IPS-18c (cell line): ENCODE measurements at regions not wholly inside any gene's neighbourhood (a gene's known extent, or its start where the extent isn't known, plus 50 kb on each side); places are given as distances from the start of the nearest gene placed in this dataset.

ENCODE experiments used
- H3K4me3 ChIP-seq: 2 replicates; pipeline ENCODE4 v1.7.0; 2013; ENCODE audit warnings: low read depth, mild to moderate bottlenecking, low read length, moderate library complexity; ENCODE audit not compliant: insufficient read depth
- H3K9me3 ChIP-seq: one replicate; pipeline ENCODE4 v1.6.1; 2013; ENCODE audit warnings: mild to moderate bottlenecking, low read length, moderate library complexity; ENCODE audit not compliant: control insufficient read depth, insufficient read depth

DNA sequence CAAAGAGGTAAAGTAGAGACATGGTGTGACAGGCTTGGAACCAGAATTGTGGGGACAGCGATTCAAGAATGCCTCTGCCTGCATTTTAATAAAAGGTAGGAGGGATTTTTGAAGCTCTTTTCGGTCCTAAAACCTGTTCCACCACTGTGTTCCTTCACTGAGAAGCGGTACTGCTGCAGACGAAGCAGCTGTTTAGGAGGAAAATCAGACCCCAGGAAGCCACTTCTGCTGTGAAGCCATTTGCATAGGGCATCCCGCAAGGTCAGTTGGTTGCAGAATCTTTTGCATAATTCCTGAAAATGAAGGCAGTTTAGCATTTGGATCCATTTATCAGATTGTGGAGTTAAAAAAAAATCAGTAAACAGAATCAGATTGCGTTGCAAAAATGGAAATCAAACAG is 183.3 kb upstream of the PRKCQ start:
- no peaks in the 10 kb centered on the region for H3K9me3 ChIP-seq

DNA sequence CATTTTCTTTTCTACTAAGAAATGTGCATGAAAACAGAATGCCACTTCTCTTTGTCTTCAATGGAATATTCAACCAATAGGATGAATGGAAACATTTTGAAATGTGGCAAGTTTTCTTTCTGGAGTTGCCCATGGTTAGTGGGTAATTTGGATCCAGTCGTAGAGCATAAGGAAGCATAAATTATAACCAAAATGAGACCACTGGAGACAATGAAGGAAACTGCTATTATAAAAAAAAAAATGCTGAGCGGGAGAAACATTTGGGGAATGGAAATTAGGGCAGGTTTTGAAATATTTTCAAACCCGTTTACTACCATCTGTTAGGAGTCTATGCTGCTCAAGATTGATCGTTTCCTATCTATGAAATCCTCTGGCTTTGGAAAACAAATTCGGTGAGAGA is 182.9 kb upstream of the PRKCQ start:
- no peak overlapping the region for H3K4me3 ChIP-seq

More for the DNA sequence above, 183.3 kb upstream of the PRKCQ start:
- H3K4me3 ChIP-seq: no peak overlapping the region

DNA sequence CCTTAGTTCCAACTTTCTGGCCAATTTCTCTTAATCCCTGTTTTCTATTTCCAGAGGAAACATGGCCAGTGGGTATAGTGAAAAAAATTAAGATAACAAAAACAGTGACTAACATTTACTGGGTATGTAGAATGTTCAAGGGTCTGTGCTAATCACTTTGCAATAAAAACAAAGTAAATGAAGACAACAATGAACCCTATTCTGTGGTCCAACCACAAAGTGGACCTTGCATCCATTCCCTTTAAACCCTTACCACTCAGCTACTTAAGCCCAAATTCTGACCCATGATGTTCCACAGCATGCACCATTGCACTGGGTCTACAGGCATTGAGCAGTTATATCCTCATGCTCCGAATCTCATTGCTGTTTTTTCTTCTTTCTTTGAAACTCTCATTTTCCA is 179.9 kb upstream of the PRKCQ start:
- Histone ChIP-seq H3K4me3 (no peak overlapping the region), H3K9me3 (no peaks in the 10 kb centered on the region)

More for the DNA sequence above, 182.9 kb upstream of the PRKCQ start:
- no peaks in the 10 kb centered on the region for H3K9me3 ChIP-seq

- H3K4me3 ChIP-seq: no peak overlapping the region
- H3K9me3 ChIP-seq: peaks cover 2% of the 10 kb centered on the region
These were observed 177.1 kb upstream of the PRKCQ start for GRCh38 chr10:6757158-6757557.

GRCh38 chr10:6756716-6757115 is 176.6 kb upstream of the PRKCQ start:
- Histone ChIP-seq H3K4me3 (no peak overlapping the region), H3K9me3 (peaks cover 2% of the 10 kb centered on the region)

DNA sequence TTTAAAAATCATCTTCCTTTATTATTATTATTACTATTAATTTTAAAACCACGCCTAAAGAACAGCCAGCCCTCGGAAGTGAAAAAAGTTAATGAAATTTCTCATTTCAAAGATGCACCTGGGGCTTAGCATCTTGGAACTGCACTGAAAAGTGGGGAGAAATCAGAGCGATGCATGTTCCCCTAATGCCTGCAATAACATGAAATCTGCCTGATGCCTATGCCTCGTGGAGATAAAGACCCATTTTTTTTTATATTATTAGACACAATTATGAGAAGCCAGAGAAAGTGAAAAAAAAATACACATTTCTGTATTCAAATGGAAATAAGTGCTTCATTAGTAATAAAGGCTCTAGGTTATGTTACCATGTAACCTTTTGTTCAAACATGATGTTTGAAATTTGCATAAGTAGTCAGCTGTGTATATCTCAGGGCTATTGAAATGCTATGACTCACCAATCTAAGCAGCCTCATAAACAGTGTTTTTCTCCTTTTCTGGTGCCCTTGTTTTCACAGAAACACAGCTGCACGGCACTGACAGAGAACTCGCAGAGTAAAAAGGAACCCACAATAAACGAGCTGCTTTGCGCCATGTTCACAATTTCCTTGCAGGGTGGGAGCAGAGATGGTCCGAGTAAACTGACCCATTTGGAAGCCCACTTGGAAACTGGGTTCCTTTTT is 175.8 kb upstream of the PRKCQ start:
- H3K4me3 ChIP-seq: no peak overlapping the region
- peaks cover 2% of the 10 kb centered on the region for H3K9me3 ChIP-seq

DNA sequence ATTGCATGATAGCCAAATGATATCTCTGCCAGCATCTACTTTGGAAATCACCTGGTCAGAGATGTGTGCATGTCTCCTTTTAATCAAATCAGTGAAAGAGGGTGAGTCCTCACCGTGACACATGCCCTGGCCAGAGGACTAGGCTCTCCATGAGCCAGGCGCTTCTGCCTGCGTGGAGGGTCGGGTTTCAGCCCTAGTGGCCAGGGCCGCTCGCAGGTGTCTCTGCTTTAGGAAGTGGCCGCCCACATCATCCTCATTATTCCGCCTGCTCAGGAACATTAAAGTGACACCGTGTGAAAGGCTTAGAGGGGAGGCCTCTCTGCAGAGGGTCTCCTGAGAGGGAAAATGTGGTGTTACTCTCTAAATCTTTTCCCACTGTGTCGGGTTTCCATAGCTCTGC is 173.6 kb upstream of the PRKCQ start:
- Histone ChIP-seq H3K9me3 (peaks cover 2% of the 10 kb centered on the region), H3K4me3 (no peak overlapping the region)

DNA sequence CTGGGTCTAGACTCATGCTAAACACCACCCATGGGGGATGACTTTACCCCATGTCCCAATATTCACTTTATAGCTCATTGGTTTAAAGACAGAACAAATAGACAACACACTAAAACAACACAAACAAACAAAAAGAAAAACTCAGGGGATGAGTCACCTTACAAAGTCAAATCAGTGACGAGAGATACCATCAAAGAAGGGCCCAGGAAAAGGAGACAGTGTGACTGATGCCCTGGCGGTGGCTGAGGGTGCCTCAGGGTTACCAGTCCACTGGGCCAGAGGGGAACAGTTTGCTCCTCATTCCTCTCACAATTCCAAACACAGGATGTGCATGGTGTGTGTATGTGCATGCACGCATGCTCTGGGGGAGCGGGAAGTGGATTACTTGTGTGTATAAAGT is 171.3 kb upstream of the PRKCQ start:
- H3K4me3 ChIP-seq: no peak overlapping the region
- peaks cover 2% of the 10 kb centered on the region for H3K9me3 ChIP-seq

DNA sequence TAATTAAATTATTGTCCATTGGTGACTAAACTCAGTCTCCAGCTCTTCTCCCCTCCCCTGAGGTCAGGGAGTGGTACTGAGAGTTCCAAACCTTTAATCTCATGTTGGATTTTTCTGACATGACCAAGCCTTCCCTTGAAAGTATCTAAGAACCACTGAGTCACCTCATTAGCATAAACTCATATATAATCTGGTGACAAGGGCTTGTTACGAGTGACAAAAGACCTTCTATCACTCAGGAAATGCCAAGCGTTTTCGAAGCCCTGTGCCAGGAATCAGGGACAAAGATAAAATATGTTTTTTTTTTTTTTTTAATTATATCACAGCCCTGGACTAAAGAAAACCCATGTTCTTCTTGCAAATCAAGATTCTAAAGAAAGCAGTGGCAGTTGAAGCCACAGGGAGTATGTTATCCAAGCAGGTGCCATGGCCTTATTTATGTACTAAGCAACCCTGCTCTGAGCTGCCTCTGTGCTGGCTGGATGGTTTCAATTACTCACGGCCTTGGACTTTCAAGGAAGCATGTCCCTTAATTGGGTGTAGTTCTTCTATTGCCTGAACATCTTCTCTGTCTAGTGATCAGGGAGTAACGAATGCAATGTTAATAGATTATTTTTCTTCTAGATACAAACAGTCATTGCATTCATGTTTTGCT is 169.0 kb upstream of the PRKCQ start:
- no peak overlapping the region for H3K4me3 ChIP-seq

DNA sequence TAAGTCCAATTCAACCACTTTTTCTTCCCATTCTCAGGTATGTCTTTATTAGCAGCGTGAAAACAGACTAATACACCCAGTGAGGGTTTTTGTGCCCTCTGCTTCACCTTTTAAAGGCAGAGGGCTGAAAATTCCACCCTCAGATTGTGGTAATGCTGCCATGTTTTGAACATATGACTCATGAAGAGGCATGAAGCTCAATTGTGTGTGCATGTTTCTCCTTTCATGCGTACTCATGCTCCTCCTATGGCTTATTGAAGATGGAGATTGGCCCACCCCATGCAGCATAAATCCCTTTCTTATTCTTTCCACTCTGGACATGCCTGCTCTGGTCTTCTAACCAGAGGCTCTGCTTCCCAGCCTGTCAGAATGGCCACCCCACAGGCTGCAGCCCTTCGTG is 168.0 kb upstream of the PRKCQ start:
- Histone ChIP-seq H3K9me3 (peaks cover 2% of the 10 kb centered on the region), H3K4me3 (no peak overlapping the region)

More for the DNA sequence above, 169.0 kb upstream of the PRKCQ start:
- peaks cover 2% of the 10 kb centered on the region for H3K9me3 ChIP-seq

- Histone ChIP-seq H3K9me3 (no peaks in the 10 kb centered on the region), H3K4me3 (no peak overlapping the region)
These were observed 166.7 kb upstream of the PRKCQ start for GRCh38 chr10:6746782-6747181.

GRCh38 chr10:6743291-6743849 is 163.3 kb upstream of the PRKCQ start:
- Histone ChIP-seq H3K9me3 (no peaks in the 10 kb centered on the region), H3K4me3 (no peak overlapping the region)

DNA sequence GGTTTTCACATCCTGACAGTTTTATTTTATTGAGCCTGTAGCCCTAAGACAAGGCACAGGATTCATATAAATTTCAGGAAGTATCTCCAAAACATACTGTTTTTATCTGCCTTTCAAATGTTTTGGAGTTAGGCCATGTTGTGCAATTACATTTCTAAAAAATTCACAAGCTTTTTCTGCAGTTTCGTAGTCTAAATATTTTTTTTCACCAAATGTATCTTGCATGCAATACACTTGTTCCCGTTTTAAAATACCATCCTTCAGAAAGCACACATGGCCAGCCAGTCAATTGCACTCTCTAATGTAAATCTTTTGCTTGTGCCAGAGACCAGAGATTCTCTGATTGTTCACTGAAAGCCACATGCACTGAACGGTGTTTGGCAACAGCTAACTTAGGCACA is 161.5 kb upstream of the PRKCQ start:
- no peak overlapping the region for H3K4me3 ChIP-seq
- H3K9me3 ChIP-seq: no peaks in the 10 kb centered on the region

- peaks cover 2% of the 10 kb centered on the region for H3K9me3 ChIP-seq
- H3K4me3 ChIP-seq: no peak overlapping the region
These were observed 159.6 kb upstream of the PRKCQ start for GRCh38 chr10:6739530-6740174.

- Histone ChIP-seq H3K9me3 (peaks cover 2% of the 10 kb centered on the region), H3K4me3 (no peak overlapping the region; the same call in 1 of the 2 replicates)
These were observed 158.2 kb upstream of the PRKCQ start for GRCh38 chr10:6738112-6738768.

DNA sequence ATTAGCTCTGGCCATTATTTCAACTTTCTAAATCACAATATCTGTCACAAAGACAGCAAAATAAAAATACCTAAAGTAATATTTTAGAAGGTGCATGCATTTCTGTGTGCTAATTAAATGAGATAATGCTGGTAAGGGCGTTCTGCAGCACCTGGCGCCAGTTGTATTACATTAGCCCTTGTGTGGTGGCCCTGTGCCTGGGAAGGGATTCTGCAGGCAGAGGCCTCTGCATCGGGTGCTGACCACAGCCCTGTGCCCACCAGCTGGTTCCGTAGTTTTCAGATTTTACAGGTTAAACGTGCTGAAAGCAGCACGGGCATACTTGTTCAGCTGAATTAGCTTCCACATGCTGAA is 157.7 kb upstream of the PRKCQ start:
- no peak overlapping the region; the same call in 1 of the 2 replicates for H3K4me3 ChIP-seq
- peaks cover 2% of the 10 kb centered on the region for H3K9me3 ChIP-seq

DNA sequence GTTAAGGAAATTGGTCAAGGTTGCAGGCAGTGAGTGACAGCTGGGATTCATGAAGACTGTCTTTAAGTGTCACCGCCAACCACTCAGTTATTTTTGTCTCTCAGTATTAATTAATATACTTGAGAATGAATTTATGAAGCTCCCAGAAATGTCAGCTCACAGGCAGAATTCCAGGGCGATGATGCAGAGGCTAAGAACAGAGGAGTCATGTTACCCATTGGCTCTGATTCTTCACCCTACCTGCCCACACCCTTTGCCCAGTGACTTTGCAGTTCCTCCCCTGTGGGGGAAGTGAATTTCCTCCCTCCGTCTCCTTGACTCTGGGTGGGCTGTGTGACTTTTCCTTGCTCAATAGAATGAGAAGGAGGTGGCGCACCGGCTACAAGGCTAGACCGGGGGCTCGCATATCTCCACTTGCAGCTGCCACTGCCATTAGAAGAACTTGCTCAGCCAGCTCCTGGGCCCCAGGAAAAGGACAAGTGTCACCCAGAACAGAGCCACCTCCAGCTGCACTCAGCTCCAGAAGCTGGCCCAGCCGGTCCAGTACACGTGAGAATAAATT is 157.1 kb upstream of the PRKCQ start:
- H3K9me3 ChIP-seq: peaks cover 2% of the 10 kb centered on the region

More for the DNA sequence above, 157.1 kb upstream of the PRKCQ start:
- H3K4me3 ChIP-seq: no peak overlapping the region
